SK-N-SH (cell line): ENCODE measurements at regions not wholly inside any gene's neighbourhood (a gene's known extent, or its start where the extent isn't known, plus 50 kb on each side); places are given as distances from the start of the nearest gene placed in this dataset.
A peak's percentile ranks its signal among the peaks of the same experiment; 100 is the strongest.

Experiments
- CTCF ChIA-PET: fragments of 300-600, 350-600 bp; formaldehyde crosslinking; extraction: SDS; loops from one replicate; lab custom pipeline; 2021; lab: Yijun Ruan, JAX
- POLR2A ChIA-PET: fragments of 350-600 bp; sonication (Branson Sonifier 250); formaldehyde crosslinking; extraction: SDS; loops from one replicate; lab custom pipeline; 2020; ENCODE audit warnings: antibody characterized with exemption, inconsistent platforms; lab: Yijun Ruan, JAX
- DNase-seq: peaks from one replicate; pipeline ENCODE4 v3.0.0; 2012
- H2AFZ ChIP-seq: fragments of 200-600 bp; sonication (generic); 2 replicates; pipeline ENCODE4 v1.8.1; 2016; ENCODE audit warnings: antibody characterized with exemption, mild to moderate bottlenecking, low read depth
- H3F3A ChIP-seq: fragments of 200-600 bp; sonication (generic); replicated peaks from 2 replicates; pipeline ENCODE3; 2016; ENCODE audit warnings: antibody characterized with exemption, mild to moderate bottlenecking; ENCODE audit not compliant: insufficient read depth
- H3K27ac ChIP-seq, 2 experiments: fragments of 200-500 bp in 1 of 2; fragments of 200-600 bp in 1 of 2; sonication (Bioruptor generic) in 1 of 2; sonication (generic), shearing (Covaris generic) in 1 of 2; 2 replicates each; pipeline versions ENCODE4 v1.5.1 to v1.6.1; 2014 to 2016; ENCODE audit warnings: low read depth in 2 of 2, inconsistent platforms in 1 of 2, low read length in 1 of 2, mild to moderate bottlenecking in 1 of 2, mixed read lengths in 1 of 2
- H3K27me3 ChIP-seq: fragments of 200-600 bp; sonication (generic), shearing (Covaris generic); 2 replicates; pipeline ENCODE4 v1.6.1; 2016; ENCODE audit warnings: mixed run types; ENCODE audit not compliant: insufficient read depth
- H3K36me3 ChIP-seq, 2 experiments: fragments of 200-500 bp in 1 of 2; fragments of 200-600 bp in 1 of 2; sonication (Bioruptor generic) in 1 of 2; sonication (generic) in 1 of 2; replicated peaks in 1 of 2; 2 replicates each; pipeline versions ENCODE3 to v1.5.1; 2014 to 2016; ENCODE audit warnings: low read length in 1 of 2, mild to moderate bottlenecking in 1 of 2; ENCODE audit not compliant: insufficient read depth in 2 of 2, control insufficient read depth in 1 of 2
- H3K4me1 ChIP-seq, 2 experiments: fragments of 200-500 bp in 1 of 2; fragments of 200-600 bp in 1 of 2; sonication (Bioruptor generic) in 1 of 2; sonication (generic), shearing (Covaris generic) in 1 of 2; 2 replicates each; pipeline versions ENCODE4 v1.5.1 to v1.6.1; 2014 to 2016; ENCODE audit warnings: low read depth in 1 of 2, low read length in 1 of 2, mixed run types in 1 of 2; ENCODE audit not compliant: insufficient read depth in 2 of 2, control insufficient read depth in 1 of 2
- H3K4me2 ChIP-seq: fragments of 200-600 bp; sonication (generic), shearing (Covaris generic); 2 replicates; pipeline ENCODE4 v1.6.1; 2017; ENCODE audit warnings: mixed run types
- H3K4me3 ChIP-seq, 2 experiments: fragments of 200-500 bp in 1 of 2; fragments of 200-600 bp in 1 of 2; sonication (Bioruptor generic) in 1 of 2; sonication (generic), shearing (Covaris generic) in 1 of 2; 2 replicates each; pipeline versions ENCODE4 v1.5.1 to v1.8.1; 2014 to 2016; ENCODE audit warnings: low read depth in 2 of 2, inconsistent platforms in 1 of 2, low read length in 1 of 2, mild to moderate bottlenecking in 1 of 2, mixed read lengths in 1 of 2, moderate library complexity in 1 of 2
- H3K79me2 ChIP-seq: fragments of 200-600 bp; sonication (generic); 2 replicates; pipeline ENCODE4 v1.8.1; 2017; ENCODE audit warnings: mild to moderate bottlenecking; ENCODE audit not compliant: insufficient read depth
- H3K9ac ChIP-seq: fragments of 200-600 bp; sonication (generic); 2 replicates; pipeline ENCODE4 v1.6.1; 2017; ENCODE audit warnings: mixed run types
- H3K9me2 ChIP-seq: fragments of 200-600 bp; sonication (generic); 2 replicates; pipeline ENCODE4 v1.6.1; 2017; ENCODE audit warnings: mixed run types
- H3K9me3 ChIP-seq: fragments of 200-600 bp; sonication (generic); 2 replicates; pipeline ENCODE4 v1.6.1; 2017; ENCODE audit warnings: mixed run types, mild to moderate bottlenecking, moderate library complexity
- H4K20me1 ChIP-seq: fragments of 200-600 bp; sonication (generic); 2 replicates; pipeline ENCODE4 v1.6.1; 2017; ENCODE audit warnings: mild to moderate bottlenecking, mixed run types; ENCODE audit not compliant: insufficient read depth
- CHD2 ChIP-seq: fragments of 150-350 bp; IDR thresholded peaks from 2 replicates; pipeline ENCODE4 v1.6.1; 2018; ENCODE audit warnings: low read length; ENCODE audit not compliant: partially characterized antibody
- ELF1 ChIP-seq: IDR thresholded peaks from 2 replicates; pipeline ENCODE4 v1.4.0; 2012
- EP300 ChIP-seq, 2 experiments: IDR thresholded peaks; 2 replicates each; pipeline versions ENCODE4 v1.4.0 to v1.6.1; 2012; ENCODE audit warnings: borderline replicate concordance in 1 of 2, low read depth in 1 of 2, low read length in 1 of 2
- EZH2phosphoT487 ChIP-seq: fragments of 200-600 bp; sonication (generic); IDR thresholded peaks from 2 replicates; pipeline ENCODE4 v1.6.1; 2017; ENCODE audit warnings: low read depth, mixed run types, mild to moderate bottlenecking, antibody characterized with exemption, moderate library complexity, borderline replicate concordance
- FOSL2 ChIP-seq: IDR thresholded peaks from 2 replicates; pipeline ENCODE4 v1.4.0; 2012; ENCODE audit warnings: low read depth, mild to moderate bottlenecking, moderate library complexity, borderline replicate concordance
- FOXM1 ChIP-seq: IDR thresholded peaks from 2 replicates; pipeline ENCODE4 v1.4.0; 2012; ENCODE audit warnings: low read depth, mild to moderate bottlenecking
- GABPA ChIP-seq: IDR thresholded peaks from 2 replicates; pipeline ENCODE4 v1.4.0; 2012; ENCODE audit warnings: low read depth, mild to moderate bottlenecking
- GATA2 ChIP-seq: sonication (generic); formaldehyde crosslinking; IDR thresholded peaks from 2 replicates; pipeline ENCODE4 v1.5.0; 2020; ENCODE audit warnings: mild to moderate bottlenecking, missing genetic modification reagents
- IRF3 ChIP-seq: fragments of 150-350 bp; IDR thresholded peaks from 2 replicates; pipeline ENCODE4 v1.6.1; 2016; ENCODE audit warnings: mild to moderate bottlenecking, low read depth, low read length
- MAX ChIP-seq: IDR thresholded peaks from 2 replicates; pipeline ENCODE4 v1.4.0; 2012; ENCODE audit warnings: low read depth
- NRF1 ChIP-seq: IDR thresholded peaks from 2 replicates; pipeline ENCODE4 v1.6.1; 2012; ENCODE audit warnings: low read depth, mild to moderate bottlenecking, low read length
- PBX3 ChIP-seq: IDR thresholded peaks from 2 replicates; pipeline ENCODE4; 2012
- RAD21 ChIP-seq: IDR thresholded peaks from 2 replicates; pipeline ENCODE4 v1.6.1; 2012; ENCODE audit warnings: mild to moderate bottlenecking, low read length
- SMC3 ChIP-seq: IDR thresholded peaks from 2 replicates; pipeline ENCODE4 v1.6.1; 2012; ENCODE audit warnings: low read depth, low read length, improper control_type of control experiment
- TEAD4 ChIP-seq: IDR thresholded peaks from 2 replicates; pipeline ENCODE4 v1.4.0; 2012; ENCODE audit warnings: mild to moderate bottlenecking, borderline replicate concordance; ENCODE audit not compliant: insufficient read depth
- WGBS: methylation state at CpG from one replicate; pipeline ENCODE4 v1.1.6; 2017; ENCODE audit warnings: low lambda C conversion rate; 5-methylcytosine and 5-hydroxymethylcytosine counted together

- TF ChIP-seq PBX3 = peak; percentile 75
- no peak for TF ChIP-seq GATA2 (CRISPR knock-in tag)
These were observed 221.7 kb upstream of the DIPK2B start (continued) for GRCh38 chrX:45422216-45422925.

- no peak for DNase-seq
- peak overlapping the region in 1 of 2 experiments; percentile 68; a peak in 2 of 4 replicates for H3K27ac ChIP-seq
- H3K79me2 ChIP-seq = no peaks in the 10 kb centered on the region
- H3K4me1 ChIP-seq = no peaks in the 10 kb centered on the region; a peak in 2 of 4 replicates
- no peak for TF ChIP-seq IRF3
- TF ChIP-seq TEAD4 = no peak
- TF ChIP-seq NRF1 = no peak
- TF ChIP-seq CHD2 = no peak
- no peak for TF ChIP-seq ELF1
- TF ChIP-seq EP300 (IDR thresholded peaks at IDR 0.05; ENCODE audit: borderline replicate concordance in 1 of 2, low read depth in 1 of 2, low read length in 1 of 2) = no peak
- no peak for TF ChIP-seq GABPA
- TF ChIP-seq FOXM1 = no peak
- no peak for TF ChIP-seq FOSL2
- no peak for TF ChIP-seq MAX
- no peak for TF ChIP-seq EZH2phosphoT487
- TF ChIP-seq SMC3 = no peak
- no peak for TF ChIP-seq RAD21
- POLR2A ChIA-PET = no interaction called here
- H3K4me3 ChIP-seq = no peak overlapping the region
- H3K4me2 ChIP-seq = no peak overlapping the region
- no peak overlapping the region for H2AFZ ChIP-seq
- H3K36me3 ChIP-seq = no peaks in the 10 kb centered on the region
- no peaks in the 10 kb centered on the region for H4K20me1 ChIP-seq
- H3F3A ChIP-seq = peaks cover 6% of the 10 kb centered on the region
- no peaks in the 10 kb centered on the region for H3K9me3 ChIP-seq
- H3K27me3 ChIP-seq = no peaks in the 10 kb centered on the region
- no peak overlapping the region for H3K9ac ChIP-seq
- CTCF ChIA-PET = no interaction called here
- 38% methylated on average over 2 of the region's 2 CpGs for WGBS
- H3K9me2 ChIP-seq = no peaks in the 10 kb centered on the region
These were observed 221.1 kb upstream of the DIPK2B start for GRCh38 chrX:45421806-45422205.
